ENCODE measurements at regions not wholly inside any gene's neighbourhood (a gene's known extent, or its start where the extent isn't known, plus 50 kb on each side); places are given as distances from the start of the nearest gene placed in this dataset.
A peak's percentile ranks its signal among the peaks of the same experiment; 100 is the strongest.

DNA sequence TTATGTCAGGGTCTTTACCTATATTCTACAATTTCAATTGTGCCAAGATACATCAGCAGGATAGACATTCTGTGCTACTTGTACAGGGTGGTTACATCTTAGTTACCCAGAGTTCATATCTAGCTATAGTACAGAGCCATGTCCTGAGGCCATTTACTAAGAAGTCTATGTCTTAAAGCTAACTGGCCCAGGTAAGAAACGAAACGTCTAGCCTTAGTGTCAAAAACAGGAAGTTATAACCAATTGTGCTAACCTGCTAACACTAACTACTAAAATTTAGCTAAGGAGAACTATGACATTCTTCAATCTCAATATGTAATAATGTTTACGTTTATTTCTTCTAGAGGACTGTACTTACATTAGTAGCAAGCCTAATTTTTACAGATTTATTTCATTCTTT lies 717.2 kb upstream of the UBE2E2 start:
- no peak for DNase-seq (ENCODE audit: low spot score)

DNA sequence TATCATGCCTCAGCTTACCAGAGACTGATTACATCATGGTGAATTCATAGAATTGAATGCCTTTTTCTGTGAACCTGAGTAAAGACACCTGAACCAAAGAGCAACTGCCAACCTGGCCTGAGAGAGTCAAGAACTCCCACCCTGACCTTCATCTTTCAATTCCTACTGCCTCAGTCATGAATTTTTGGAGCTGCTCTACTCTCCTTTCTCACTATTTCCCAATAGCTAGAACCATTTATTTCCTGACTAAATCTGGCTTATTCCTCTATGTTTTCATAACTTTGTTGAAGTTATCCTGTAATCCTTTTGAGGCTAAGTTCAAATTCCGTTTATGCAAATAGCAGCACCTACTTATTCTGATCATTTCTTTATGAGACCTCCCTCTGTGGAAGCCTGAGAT lies 712.4 kb upstream of the UBE2E2 start:
- no peak for DNase-seq (ENCODE audit: low spot score)

DNA sequence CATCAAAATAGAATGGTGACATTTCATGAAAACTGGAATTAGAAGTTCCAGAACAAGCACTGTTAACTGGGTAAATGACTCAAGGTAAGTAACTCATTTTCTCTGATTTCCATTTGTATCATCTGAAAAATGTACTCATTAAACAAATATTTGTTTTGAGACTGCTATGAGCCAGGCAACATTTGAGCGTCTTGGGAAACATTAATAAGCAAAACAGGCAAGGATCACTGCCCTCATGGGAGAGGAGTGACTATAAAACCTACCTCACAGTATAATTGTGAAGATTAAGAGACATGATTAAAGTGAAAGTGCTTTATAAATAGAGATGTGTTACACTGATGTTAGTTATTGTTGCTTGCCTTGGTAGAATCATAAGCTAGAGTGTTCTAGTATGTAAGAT lies 711.8 kb upstream of the UBE2E2 start:
- DNase-seq (ENCODE audit: low spot score) = no peak

DNA sequence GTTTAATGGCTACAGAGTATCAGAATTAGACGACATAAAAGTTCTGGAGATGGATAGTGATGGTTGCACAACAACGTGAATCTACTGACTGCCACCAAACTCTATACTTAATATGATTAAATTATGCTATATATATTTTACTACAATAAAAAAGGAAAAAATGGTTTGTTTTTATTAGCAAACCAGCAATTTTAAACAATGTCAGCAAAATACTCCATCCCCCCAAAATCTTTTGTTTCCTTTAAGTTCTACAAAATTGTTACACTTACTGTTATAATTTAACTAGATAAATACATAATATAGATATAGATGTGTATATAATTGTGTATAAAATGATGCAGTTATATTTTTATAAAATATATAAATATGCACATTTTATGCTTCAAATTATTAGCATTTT lies 710.8 kb upstream of the UBE2E2 start:
- no peak for DNase-seq (ENCODE audit: low spot score)

DNA sequence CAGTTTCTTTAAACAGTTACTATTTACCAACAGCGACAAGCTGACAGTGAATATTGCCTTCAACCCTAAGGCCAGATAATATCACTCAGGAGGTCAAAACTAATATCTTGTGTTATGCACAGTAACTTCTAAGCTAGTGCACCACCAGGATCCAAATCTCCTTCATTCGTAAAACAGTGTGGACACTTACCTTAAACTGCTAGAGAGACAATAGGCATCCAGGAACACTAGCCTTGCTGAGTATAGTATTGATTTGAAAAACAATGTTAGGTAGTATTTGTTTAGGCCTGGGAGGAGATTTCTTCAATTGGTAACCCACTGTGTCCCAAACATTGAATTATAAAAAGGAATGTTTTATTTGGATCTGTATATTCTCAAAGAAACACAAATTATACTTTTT lies 707.9 kb upstream of the UBE2E2 start:
- no peak for DNase-seq (ENCODE audit: low spot score)

DNA sequence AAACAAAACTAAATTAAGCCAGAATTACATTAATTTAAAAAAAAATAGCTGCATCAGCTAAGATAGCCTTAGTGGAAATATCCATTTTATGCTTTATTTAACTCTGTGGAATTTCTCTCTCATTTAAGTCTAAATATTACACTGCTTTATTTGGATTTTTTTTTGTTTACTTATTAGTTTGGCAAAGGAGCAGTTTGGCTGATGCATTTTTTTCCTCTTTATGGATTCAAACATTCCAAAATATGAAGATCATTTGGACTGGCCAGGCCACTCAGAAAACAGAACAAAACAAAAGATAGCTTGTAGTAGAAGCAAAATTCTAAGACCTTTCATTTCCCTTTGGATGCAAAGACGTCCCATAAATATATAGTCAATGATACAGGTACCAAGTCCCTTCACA lies 707.3 kb upstream of the UBE2E2 start:
- no peak for DNase-seq (ENCODE audit: low spot score)

DNA sequence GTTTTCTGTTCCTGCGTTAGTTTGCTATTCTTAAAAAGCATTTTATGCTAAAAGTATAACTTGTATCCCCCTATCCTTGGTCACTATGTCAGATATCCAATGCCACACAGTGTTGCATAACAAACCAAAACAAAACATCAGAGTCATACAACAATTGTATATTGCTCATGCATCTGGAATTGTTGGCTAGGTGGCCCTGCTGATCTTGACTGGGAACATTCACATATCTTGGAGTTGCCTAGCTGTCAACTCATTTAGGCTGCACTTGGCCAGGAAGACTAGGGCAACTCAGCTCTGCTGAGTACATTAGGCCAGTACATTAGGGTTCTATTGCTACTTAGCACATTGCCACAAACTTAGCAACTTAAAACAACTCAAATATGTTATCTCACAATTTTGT lies 706.5 kb upstream of the UBE2E2 start:
- DNase-seq (ENCODE audit: low spot score) = no peak

DNA sequence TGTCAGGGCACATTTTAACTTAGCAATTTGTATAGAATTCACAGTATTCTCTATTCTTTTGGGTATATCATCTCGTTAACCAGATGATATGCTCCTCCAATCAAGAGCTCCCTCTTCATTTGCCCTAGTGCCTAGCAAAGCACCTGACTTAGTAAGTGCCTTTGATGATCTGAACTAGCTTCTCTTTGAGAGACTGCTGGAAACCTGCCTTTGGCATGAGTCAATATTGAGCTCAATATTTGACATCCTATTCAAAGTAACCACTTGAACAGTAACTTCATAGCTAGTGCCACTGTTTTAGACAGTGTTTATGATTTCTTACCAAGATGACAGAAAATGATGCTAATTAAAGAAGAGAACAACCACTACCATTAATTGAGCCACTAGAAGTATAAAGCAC lies 696.3 kb upstream of the UBE2E2 start:
- DNase-seq (ENCODE audit: low spot score) = no peak

DNA sequence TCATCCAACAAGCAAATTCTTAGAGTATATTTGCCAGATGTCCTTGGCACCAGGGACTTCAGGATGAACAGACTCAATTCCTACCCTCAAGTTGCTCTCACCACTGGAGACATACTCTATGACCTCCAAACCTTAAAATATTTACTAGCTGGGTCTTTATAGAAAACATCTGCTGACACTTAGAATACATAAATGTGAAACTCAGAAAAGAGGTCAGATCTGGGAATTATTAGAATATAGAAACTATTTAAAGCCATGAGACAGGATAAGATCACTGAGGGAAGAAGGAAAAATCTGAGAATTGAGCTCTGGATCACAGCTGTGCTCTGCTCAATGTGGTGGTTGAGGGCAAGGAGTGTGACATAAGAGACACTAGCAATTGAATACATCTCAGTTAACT lies 695.4 kb upstream of the UBE2E2 start:
- no peak for DNase-seq (ENCODE audit: low spot score)

DNA sequence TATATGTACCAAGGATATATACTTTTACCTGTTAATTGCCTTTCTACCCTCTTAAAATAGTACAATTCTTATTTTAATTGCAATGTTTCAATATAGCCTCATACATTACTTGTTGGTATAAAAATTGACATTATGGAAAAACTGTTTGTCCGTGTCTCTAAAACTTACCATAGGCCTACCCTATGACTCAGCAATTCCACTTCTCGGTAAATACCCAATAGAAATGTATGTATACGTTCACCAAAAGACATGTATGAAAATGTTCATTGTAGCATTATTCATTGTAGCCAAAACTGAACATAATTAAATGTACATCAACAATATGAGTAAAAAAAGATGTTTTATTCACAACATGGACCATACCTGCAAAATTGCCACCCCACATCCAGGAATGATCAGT lies 679.2 kb upstream of the UBE2E2 start:
- DNase-seq (ENCODE audit: low spot score) = no peak

DNA sequence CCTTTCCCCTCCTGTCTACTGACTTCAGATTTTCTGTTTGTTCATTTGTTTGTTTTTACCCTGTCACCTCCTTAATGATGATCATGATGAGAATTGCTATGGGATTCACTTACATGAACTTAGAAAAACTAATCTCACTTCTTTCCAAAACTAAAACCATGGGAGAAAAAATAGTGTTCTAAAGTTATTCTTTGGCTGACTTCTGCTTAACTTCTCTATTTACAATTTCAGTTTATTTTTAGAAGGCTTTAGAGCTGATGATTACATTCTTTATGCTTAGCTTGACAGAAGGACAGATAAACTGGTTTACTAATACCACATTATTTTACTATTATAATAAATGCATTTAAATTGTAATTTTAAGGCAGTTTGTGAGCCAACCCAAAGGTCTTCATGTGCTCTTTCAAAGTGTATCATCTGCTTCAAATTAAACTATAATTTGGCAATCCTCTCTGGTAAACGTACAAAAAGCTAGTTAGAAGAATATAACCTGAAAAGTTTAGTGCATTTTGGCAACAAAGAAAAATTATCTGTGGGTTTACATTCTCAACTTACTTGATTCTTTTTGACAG lies 676.8 kb upstream of the UBE2E2 start:
- DNase-seq (ENCODE audit: low spot score) = no peak

DNA sequence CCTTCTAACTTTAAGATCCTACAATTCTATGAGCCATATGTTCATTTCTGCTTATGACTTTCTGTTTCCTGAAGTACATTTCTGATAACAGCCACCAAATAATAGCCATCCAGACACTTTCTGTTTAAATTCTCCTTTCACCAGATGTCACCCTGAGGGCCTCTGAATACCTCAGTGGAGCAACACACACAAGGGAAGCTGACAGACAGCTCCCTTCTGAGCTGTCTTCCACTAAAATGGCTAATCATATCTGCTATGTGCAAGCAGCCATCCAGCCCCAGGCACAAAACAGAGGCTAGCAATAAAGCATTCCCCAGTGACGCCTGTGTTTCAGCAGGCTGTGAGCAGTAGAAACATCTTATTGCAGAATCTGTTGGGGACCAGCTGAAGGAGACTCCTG lies 666.6 kb upstream of the UBE2E2 start:
- no peak for DNase-seq (ENCODE audit: low spot score)

DNA sequence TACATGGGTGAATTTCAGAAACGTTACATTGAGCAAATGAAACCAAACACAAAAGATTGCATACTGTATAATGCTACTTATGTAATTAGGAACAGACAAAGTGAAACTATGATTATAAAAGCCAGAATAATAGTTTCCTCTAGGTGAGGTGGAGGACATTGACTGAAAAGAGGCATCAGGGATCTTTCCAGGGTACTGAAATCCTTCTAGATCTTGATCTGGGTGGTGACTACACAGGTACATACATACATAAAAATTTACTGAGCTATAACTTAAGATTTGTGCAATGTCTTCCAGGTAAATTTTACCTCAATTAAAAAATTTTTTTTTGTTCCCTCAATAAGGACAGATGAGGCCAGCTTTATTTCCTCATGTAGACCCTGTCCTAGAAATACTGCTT lies 665.6 kb upstream of the UBE2E2 start:
- DNase-seq (ENCODE audit: low spot score) = no peak

DNA sequence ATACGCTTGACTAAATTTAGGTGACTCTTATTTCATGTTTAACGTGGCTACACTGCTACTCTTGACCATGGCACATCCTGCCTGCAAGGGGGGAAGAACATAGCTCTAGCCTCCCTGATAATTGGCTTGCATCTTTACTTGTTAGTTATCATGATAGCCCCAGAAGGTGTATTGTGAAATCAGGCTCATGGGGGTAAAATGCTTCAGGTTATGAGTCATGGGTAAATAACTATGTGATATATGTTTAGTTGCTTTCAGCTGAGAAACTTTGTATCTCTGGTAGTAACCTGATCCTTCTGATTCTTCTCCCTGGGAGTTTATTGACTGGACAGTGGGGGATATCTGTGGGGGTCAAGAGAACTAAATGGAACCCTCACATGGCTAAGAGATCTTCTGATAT lies 660.8 kb upstream of the UBE2E2 start:
- no peak for DNase-seq (ENCODE audit: low spot score)

DNA sequence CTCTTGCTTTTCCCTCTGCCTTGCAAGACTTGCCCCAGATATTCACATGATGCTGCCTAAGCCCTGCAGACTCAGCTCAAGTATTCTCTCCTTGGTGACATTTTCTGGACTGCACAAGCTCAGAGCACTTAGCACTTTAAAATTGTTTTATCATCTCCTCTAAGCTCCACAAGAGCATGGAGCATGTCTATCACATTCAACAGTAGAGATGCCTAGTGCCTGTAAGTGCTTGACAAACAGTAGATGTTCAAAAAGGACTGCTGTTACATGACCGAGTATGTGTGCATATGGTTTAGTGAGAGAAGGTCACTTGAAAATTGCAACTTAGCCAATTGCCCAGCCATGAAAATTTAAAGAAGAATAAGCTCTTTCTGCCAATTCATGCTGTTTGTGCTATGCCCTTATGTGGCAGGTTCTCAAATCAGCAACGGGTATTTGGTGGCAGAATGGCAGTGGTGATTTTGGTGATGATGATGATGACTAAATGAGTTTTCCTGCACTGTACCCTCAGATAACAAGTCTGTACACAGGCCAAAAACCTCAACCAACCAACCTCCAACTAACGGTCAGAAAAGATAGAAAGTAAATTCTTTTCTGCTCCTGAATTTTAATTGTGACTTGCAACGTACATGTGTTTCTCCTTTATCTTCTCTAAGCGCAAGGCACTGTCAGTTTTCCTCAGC lies 647.2 kb upstream of the UBE2E2 start:
- DNase-seq (ENCODE audit: low spot score) = no peak

DNA sequence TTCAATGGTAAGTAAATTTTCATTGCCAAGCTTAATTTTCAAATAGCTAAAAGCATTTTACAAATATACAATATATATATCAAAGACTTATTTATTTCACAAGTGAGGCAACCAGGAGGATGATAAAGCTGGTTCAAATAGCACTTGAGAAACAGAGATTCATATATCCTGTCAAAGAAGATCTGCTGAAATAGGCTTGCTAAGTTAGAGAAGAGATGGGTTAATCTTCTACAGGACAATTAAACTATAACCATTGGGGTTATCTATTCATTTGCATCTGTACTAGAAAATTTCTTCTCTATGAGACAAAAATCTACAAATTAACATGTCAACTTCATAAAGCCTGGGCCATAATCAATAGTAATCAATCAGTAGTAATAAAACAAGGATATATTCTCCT lies 637.7 kb upstream of the UBE2E2 start:
- DNase-seq (ENCODE audit: low spot score) = no peak

DNA sequence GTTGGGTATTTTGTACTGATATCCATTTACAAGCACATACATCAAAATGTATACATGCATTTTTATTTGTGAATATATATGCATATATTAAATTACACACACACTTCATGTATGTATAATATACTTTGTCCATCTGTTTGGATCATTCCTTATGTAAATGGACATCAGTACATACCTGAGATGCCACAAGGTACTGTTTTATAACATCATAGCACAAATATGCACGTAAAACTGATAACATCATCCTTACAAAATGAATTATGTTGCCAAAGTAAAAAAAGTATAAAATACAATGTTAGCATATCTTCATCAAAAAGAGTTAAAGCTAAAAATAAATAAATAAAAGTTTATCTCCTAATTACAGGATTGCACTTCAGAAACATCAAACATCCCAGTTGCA lies 634.8 kb upstream of the UBE2E2 start:
- DNase-seq (ENCODE audit: low spot score) = no peak

DNA sequence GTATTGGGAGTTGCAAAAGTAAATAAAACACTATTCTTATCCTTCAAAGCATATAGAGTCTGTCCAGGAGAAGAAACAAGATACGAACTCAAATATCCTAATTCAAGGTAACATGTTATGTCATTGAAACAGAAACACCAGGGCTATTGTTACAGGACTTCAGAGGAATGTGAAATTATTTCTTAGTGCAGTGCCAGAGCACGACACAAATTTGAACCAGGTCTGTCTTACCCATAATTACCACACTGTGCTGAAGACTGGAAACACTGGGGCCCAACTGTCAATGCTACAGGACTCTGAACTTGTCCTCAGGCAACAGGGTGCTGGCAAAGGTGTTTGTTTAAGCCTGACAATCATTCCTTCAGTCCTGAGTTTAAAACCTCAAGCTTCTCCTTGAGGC lies 633.6 kb upstream of the UBE2E2 start:
- DNase-seq (ENCODE audit: low spot score) = no peak

DNA sequence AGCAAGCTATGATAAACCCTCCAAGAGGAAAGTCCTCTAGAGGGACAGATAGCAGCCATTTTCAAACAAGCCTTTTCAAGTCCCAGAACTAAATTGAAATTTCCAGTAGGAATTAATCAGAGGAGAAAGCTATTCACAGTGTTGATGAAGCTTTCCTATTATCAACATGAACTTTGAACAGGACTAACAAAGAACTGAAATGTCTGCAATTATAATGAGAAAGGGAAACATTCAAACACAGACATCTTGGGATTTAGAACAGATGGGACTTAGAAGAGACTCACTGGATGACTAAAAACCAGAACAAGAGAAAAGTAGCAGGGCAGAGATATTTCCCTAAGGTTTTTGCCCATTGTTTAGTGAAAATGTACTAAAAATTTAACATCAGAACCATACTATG lies 622.1 kb upstream of the UBE2E2 start:
- no peak for DNase-seq (ENCODE audit: low spot score)

DNA sequence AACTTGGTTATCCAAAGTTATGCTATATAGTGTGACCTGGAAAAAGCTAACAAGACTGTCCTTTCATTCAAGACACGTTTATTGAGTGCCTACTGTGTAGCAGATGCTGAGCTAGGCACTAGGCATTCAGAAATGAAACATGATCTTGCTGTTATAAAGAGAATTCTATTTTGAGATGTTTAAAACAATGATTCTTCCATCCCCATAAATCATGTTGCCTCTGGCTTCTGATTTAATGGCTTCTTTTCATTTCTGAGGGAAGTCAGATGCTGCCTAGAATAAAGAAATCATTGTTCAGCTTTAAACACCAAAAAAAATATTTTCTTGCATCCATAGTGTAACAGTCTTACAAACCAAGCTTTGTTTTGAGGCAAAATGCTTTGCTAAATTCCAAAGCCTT lies 620.9 kb upstream of the UBE2E2 start:
- peak; percentile 43 for DNase-seq (ENCODE audit: low spot score)

DNA sequence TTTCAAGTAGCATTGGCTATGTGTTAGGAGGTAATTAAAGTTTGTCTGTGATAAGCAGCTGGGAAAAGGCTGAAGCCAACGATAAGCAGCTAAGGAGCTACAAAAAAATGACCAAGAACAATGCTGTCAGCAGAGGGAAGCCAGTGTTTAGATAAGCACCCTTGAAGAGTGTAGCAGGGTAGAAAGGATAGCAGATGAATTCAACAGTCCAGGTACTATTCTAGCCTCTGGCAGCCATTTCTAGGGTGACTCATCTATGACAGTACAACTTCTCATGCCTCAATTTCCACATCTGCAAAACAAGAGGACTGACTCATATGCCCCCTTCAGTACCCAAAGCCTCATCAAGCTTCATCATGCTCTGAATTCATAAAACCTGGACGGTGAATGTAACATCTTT lies 617.6 kb upstream of the UBE2E2 start:
- no peak for DNase-seq (ENCODE audit: low spot score)

DNA sequence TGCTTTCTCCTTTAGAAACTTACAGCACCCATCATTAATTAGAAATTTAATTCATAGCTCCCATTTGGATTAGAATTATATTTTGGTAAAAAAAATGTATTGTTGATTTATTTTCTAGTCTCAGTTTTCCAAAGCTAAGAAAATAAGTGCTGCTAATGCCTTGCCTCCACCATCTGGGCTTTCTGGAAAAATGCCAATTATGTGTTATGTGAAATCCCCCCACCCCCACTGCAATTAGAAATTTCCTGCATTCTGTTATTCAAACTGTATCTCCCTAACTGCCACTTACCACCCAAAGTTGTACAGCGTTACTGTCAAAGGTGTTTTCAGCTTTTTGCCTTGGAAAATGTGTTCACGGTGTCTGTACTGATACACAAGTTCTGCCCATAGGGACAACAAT lies 617.2 kb upstream of the UBE2E2 start:
- no peak for DNase-seq (ENCODE audit: low spot score)

DNA sequence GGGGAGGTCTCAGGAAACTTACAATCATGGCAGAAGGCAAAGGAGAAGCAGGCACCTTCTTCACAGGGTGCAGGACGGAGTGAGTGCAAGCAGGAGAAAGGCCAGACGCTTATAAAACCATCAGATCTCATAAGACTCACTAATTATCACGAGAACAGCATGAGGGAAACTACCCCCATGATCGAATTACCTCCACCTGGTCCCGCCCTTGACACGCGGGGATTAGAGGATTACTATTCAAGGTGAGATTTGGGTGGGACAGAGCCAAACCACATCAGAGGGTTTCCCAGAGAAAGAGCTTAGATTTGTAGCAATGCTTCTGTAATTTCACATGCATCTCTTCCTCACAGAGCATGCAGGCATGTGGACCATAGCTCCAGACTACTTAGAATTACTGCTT lies 615.7 kb upstream of the UBE2E2 start:
- no peak for DNase-seq (ENCODE audit: low spot score)

DNA sequence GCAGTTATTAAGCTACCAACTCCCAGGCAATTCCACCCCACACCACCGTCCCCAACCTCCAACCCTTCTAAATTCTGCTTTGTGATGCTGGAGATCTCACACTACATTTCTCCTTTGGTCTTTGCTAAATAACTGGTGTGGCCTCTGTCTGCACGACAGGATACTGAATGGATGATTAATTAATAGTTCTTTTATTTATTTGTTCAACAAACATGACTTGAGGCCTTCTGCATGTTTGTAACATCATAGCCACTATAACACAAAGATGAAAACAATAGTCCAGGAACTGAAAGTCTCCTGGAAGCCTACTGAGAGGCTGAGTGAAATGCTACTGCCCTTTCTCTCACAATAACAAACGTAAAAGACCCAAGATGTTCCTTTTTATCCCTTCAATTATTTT lies 609.5 kb upstream of the UBE2E2 start:
- no peak for DNase-seq (ENCODE audit: low spot score)

DNA sequence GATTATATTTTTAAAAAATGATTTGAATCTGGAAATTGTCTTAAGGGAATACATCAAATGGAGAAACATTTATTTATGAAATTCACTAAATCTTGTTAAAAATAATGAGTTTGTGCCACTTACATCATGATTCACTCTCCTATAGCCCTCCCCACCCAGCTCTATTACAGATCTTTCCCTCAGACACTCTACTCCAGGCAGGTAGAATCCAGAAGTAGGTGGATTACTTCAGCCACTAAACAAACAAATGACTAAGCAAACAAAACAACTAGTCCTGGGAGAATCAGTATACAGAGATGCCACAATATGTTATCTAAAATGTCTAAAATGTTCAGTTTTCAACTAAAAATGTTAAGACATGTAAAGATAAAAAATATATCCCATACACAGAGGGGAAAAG lies 608.1 kb upstream of the UBE2E2 start:
- no peak for DNase-seq (ENCODE audit: low spot score)
